Panc1 (cell line): ENCODE measurements at regions not wholly inside any gene's neighbourhood (a gene's known extent, or its start where the extent isn't known, plus 50 kb on each side); places are given as distances from the start of the nearest gene placed in this dataset.

ENCODE experiments used
- ATAC-seq: fragments of 200-7000 bp; cut with Tn5 transposase; 2 replicates; pipeline ENCODE4 v1.9.1; 2020; ENCODE audit warnings: mild to moderate bottlenecking, moderate library complexity
- BruUV-seq: library from RNA; stranded (reverse); fragments of 400-500 nt; replicated peaks from 2 replicates; lab custom pipeline; 2021; lab: Mats Ljungman, UMichigan
- CTCF ChIA-PET: fragments of 300-600 bp; sonication (Branson Sonifier 250); formaldehyde crosslinking; loops from one replicate; lab custom pipeline; 2022; ENCODE audit warnings: antibody characterized with exemption; lab: Charles Lee
- POLR2A ChIA-PET: fragments of 300-600 bp; sonication (Branson Sonifier 250); formaldehyde crosslinking; loops from one replicate; lab custom pipeline; 2022; ENCODE audit warnings: antibody characterized with exemption; lab: Charles Lee
- DNase-seq: peaks from one replicate; pipeline ENCODE4 v3.0.0-alpha.2; 2010; ENCODE audit warnings: low read depth, low spot score
- H3K27ac ChIP-seq: 2 replicates; pipeline ENCODE4 v1.5.1; 2011; ENCODE audit warnings: mild to moderate bottlenecking, low read length, inconsistent platforms
- H3K27me3 ChIP-seq: fragments of 200-500 bp; sonication (Bioruptor generic); 2 replicates; pipeline ENCODE4 v1.6.0; 2014; ENCODE audit warnings: low read length, inconsistent platforms; ENCODE audit not compliant: control insufficient read depth, insufficient read depth
- H3K36me3 ChIP-seq: fragments of 200-500 bp; sonication (Bioruptor generic); 2 replicates; pipeline ENCODE4 v1.5.1; 2014; ENCODE audit warnings: inconsistent platforms, mild to moderate bottlenecking, low read length, moderate library complexity; ENCODE audit not compliant: control insufficient read depth, insufficient read depth
- H3K4me1 ChIP-seq: 2 replicates; pipeline ENCODE4 v1.5.1; 2011; ENCODE audit warnings: inconsistent platforms, mild to moderate bottlenecking, low read length, moderate library complexity; ENCODE audit not compliant: control insufficient read depth, insufficient read depth
- H3K4me3 ChIP-seq, 2 experiments: 2 replicates each; pipeline ENCODE4 v1.5.1; 2011 to 2012; ENCODE audit warnings: low read depth in 2 of 2, low read length in 2 of 2, mild to moderate bottlenecking in 2 of 2, inconsistent platforms in 1 of 2, moderate library complexity in 1 of 2
- H3K9me3 ChIP-seq: fragments of 200-500 bp; sonication (Bioruptor generic); 2 replicates; pipeline ENCODE4 v1.5.1; 2014; ENCODE audit warnings: low read depth, mild to moderate bottlenecking, inconsistent platforms, low read length, moderate library complexity; ENCODE audit not compliant: control insufficient read depth, insufficient read depth
- POLR2AphosphoS5 ChIP-seq: IDR thresholded peaks from 2 replicates; pipeline ENCODE4 v1.6.1; 2012; ENCODE audit warnings: mild to moderate bottlenecking, low read depth, low read length, moderate library complexity
- SIN3A ChIP-seq: IDR thresholded peaks from 2 replicates; pipeline ENCODE4 v1.6.1; 2012; ENCODE audit warnings: low read depth, mild to moderate bottlenecking, low read length, moderate library complexity, borderline replicate concordance; ENCODE audit not compliant: insufficient read depth
- TCF7L2 ChIP-seq: IDR thresholded peaks from 2 replicates; pipeline ENCODE4 v1.6.1; 2011; ENCODE audit warnings: mild to moderate bottlenecking, low read depth, low read length, inconsistent platforms
- in situ Hi-C: cut with HindIII; loops from 2 replicates; pipeline ENCODE4 v1.10.0; 2016; ENCODE audit warnings: low sequenced_read_pairs, low pct_unique_long_range_greater_than_20kb
- intact Hi-C: fragments of 100-400 bp; cut with micrococcal nuclease; formaldehyde crosslinking; loops from one replicate; pipeline ENCODE4 v1.10.0; 2022; ENCODE audit not compliant: unreplicated experiment
- TF ChIP-seq, protein P1 (sequence below), 2 experiments: IDR thresholded peaks; 2 replicates each; pipeline ENCODE4 v1.6.1; 2011 to 2012; ENCODE audit warnings: low read depth in 2 of 2, control low read depth in 1 of 2, low read length in 1 of 2, mild to moderate bottlenecking in 1 of 2, moderate library complexity in 1 of 2; ENCODE audit not compliant: insufficient read depth in 1 of 2
- TF ChIP-seq, protein P2 (sequence below): fragments of 450-650 bp; IDR thresholded peaks from 2 replicates; pipeline ENCODE4 v1.5.1; 2017; ENCODE audit warnings: mild to moderate bottlenecking

DNA sequence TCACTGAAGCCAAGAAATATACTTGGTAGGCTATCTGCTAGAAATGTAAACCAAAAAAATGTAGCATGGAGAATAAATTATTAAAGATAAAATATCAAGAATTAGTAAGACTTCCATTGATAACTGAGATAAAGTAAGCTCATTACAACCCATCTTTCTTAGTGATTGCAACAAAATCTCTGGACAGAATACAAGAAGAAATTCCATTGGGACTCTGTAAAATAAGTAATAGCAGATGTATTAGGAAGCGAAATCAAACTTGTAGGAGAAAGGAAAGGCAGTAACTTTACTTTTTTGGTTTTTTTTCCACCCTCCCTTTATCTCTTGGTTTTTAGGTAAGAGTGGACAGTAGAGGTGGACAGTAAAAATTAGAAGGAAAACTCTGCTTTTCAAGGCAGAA, 605.7 kb downstream of the DACH1 start:
- H3K36me3 ChIP-seq: no peaks in the 10 kb centered on the region
- ATAC-seq (no peak), DNase-seq (no peak)
- no TSS peak for BruUV-seq
- intact Hi-C loops: no loop called here
- no peaks in the 10 kb centered on the region for H3K9me3 ChIP-seq
- H3K27me3 ChIP-seq: no peaks in the 10 kb centered on the region
- in situ Hi-C loops: no loop called here
- ChIA-PET CTCF (no interaction called here), POLR2A (no interaction called here)
- no peak for TF ChIP-seq SIN3A
- no peak for TF ChIP-seq POLR2AphosphoS5
- TF ChIP-seq, protein P1, sequence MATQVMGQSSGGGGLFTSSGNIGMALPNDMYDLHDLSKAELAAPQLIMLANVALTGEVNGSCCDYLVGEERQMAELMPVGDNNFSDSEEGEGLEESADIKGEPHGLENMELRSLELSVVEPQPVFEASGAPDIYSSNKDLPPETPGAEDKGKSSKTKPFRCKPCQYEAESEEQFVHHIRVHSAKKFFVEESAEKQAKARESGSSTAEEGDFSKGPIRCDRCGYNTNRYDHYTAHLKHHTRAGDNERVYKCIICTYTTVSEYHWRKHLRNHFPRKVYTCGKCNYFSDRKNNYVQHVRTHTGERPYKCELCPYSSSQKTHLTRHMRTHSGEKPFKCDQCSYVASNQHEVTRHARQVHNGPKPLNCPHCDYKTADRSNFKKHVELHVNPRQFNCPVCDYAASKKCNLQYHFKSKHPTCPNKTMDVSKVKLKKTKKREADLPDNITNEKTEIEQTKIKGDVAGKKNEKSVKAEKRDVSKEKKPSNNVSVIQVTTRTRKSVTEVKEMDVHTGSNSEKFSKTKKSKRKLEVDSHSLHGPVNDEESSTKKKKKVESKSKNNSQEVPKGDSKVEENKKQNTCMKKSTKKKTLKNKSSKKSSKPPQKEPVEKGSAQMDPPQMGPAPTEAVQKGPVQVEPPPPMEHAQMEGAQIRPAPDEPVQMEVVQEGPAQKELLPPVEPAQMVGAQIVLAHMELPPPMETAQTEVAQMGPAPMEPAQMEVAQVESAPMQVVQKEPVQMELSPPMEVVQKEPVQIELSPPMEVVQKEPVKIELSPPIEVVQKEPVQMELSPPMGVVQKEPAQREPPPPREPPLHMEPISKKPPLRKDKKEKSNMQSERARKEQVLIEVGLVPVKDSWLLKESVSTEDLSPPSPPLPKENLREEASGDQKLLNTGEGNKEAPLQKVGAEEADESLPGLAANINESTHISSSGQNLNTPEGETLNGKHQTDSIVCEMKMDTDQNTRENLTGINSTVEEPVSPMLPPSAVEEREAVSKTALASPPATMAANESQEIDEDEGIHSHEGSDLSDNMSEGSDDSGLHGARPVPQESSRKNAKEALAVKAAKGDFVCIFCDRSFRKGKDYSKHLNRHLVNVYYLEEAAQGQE (IDR thresholded peaks at IDR 0.05; ENCODE audit: insufficient read depth in 1 of 2, low read depth in 2 of 2, low read length in 1 of 2): no peak
- TF ChIP-seq TCF7L2: no peak
- TF ChIP-seq, protein P2, sequence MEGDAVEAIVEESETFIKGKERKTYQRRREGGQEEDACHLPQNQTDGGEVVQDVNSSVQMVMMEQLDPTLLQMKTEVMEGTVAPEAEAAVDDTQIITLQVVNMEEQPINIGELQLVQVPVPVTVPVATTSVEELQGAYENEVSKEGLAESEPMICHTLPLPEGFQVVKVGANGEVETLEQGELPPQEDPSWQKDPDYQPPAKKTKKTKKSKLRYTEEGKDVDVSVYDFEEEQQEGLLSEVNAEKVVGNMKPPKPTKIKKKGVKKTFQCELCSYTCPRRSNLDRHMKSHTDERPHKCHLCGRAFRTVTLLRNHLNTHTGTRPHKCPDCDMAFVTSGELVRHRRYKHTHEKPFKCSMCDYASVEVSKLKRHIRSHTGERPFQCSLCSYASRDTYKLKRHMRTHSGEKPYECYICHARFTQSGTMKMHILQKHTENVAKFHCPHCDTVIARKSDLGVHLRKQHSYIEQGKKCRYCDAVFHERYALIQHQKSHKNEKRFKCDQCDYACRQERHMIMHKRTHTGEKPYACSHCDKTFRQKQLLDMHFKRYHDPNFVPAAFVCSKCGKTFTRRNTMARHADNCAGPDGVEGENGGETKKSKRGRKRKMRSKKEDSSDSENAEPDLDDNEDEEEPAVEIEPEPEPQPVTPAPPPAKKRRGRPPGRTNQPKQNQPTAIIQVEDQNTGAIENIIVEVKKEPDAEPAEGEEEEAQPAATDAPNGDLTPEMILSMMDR: no peak
- H3K4me3 ChIP-seq: no peak overlapping the region
- H3K27ac ChIP-seq: no peak overlapping the region
- H3K4me1 ChIP-seq: no peaks in the 10 kb centered on the region

- no peak for TF ChIP-seq POLR2AphosphoS5
- TF ChIP-seq SIN3A: no peak
- TF ChIP-seq, protein P2: no peak
- TF ChIP-seq, protein P1 (IDR thresholded peaks at IDR 0.05; ENCODE audit: insufficient read depth in 1 of 2, low read depth in 2 of 2, low read length in 1 of 2): no peak
- TF ChIP-seq TCF7L2: no peak
- in situ Hi-C loops (no loop called here), intact Hi-C loops (no loop called here)
- no peak for ATAC-seq
- no peak overlapping the region for H3K27ac ChIP-seq
- no peaks in the 10 kb centered on the region for H3K4me1 ChIP-seq
- ChIA-PET CTCF (no interaction called here), POLR2A (no interaction called here)
- no peak for DNase-seq
- H3K27me3 ChIP-seq: no peaks in the 10 kb centered on the region
- H3K9me3 ChIP-seq: no peaks in the 10 kb centered on the region
- no TSS peak for BruUV-seq
- H3K4me3 ChIP-seq: no peak overlapping the region
- H3K36me3 ChIP-seq: no peaks in the 10 kb centered on the region
Measured at GRCh38 chr13:71260246-71260645, 606.8 kb downstream of the DACH1 start.
